GM19238 (cell line): ENCODE measurements at regions not wholly inside any gene's neighbourhood (a gene's known extent, or its start where the extent isn't known, plus 50 kb on each side); places are given as distances from the start of the nearest gene placed in this dataset.

Experiments
- DNase-seq: peaks from one replicate; pipeline ENCODE4 v3.0.0; 2011; ENCODE audit warnings: low spot score; ENCODE audit not compliant: insufficient read length

GRCh38 chr22:49332691-49333090 lies 495.0 kb downstream of the BRD1 start:
- no peak for DNase-seq

- no peak for DNase-seq
Measured at GRCh38 chr22:49331878-49332277, 495.8 kb downstream of the BRD1 start.

- no peak for DNase-seq
Measured at GRCh38 chr22:49331223-49331815, 496.4 kb downstream of the BRD1 start.

GRCh38 chr22:49330421-49331222 lies 497.1 kb downstream of the BRD1 start:
- DNase-seq = no peak

DNA sequence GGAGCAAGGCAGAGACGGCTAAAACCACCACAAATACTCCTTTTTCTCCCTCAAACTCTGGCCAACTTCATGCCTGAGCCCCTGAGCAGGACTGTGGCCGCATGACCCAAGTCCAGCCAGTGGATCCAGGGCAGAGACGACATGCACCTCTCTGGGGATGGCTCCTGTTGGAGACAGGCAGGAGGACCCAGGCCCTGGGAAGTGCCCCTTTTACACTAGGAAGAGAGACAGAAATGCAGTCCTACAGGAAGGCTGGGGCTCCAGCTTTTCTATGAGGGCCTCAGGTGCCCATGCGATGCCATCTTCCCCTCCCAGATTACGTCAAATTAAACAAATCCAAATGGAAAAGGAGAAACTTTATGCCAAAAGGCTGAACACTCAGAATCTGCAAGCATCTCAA lies 498.0 kb downstream of the BRD1 start:
- DNase-seq = no peak

GRCh38 chr22:49328630-49329405 lies 498.9 kb downstream of the BRD1 start:
- no peak for DNase-seq

GRCh38 chr22:49328118-49328475 lies 499.6 kb downstream of the BRD1 start:
- no peak for DNase-seq

- DNase-seq = no peak
Measured at GRCh38 chr22:49327411-49328117, 500.1 kb downstream of the BRD1 start.

DNA sequence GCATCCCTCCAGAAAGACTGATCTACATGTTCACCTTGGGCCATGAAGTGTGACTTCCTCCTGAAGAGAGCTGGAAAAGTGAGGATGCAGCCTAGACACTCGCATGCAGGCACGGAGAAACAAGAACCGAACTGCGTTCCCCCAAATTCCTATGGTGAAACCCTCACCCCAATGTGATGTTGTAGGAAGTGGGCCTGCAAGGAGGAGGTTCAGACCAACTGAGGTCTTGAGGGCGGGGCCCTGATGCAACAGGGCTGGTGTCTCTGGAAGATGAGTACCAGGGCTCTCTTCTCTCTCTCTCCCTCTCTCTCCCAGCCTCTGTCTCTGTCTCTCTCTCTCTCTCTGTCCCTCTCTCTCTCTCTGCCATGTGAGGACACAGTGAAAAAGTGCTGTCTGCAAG lies 501.1 kb downstream of the BRD1 start:
- no peak for DNase-seq

- no peak for DNase-seq
Measured at GRCh38 chr22:49325531-49326395, 501.9 kb downstream of the BRD1 start.

DNA sequence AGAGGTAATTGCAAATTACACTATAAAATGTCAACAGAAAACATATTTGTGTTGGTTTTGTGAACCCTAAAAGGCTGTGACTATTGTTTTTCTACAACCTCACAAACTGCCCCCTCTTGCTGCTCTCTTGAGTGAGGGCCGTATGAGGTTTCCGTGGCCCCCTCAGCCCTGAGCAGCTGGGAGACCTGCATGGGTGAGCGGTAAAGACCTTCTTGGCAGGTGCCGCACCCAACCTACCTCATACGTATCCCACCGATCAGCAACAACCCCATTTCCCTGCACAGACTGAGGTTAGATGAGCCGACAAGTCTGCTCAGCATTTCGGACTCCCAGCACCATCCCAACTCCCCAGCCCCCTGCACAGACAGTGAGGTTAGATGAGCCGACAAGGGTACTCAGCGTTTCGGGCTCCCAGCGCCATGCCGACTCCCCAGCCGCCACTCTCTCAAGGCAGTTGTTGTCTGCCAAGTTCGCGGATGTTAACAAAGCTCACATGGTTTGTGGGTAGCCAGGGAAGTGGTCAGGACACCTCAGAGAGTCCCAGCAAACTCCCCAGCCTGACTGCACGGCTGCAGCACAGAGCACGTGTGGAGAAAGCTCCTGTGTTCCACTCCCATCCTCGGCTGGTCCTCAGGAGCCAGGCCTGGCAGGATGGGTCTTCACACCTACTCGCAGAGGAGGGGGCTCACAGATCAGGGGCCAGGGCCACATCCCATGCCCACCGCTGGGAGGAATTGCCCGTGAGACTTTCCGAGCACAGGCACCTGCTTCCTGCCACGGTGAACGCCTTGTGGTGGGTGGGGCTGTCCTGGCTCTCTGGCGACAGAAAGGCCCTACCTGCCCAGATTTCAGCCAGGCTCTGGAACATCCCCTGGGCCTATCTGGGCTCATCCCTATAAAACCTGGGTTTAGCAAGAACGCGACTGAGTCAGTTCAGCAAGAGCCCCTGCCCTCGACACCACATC lies 502.9 kb downstream of the BRD1 start:
- no peak for DNase-seq

GRCh38 chr22:49323751-49324415 lies 503.8 kb downstream of the BRD1 start:
- no peak for DNase-seq

GRCh38 chr22:49322861-49323622 lies 504.6 kb downstream of the BRD1 start:
- no peak for DNase-seq

DNA sequence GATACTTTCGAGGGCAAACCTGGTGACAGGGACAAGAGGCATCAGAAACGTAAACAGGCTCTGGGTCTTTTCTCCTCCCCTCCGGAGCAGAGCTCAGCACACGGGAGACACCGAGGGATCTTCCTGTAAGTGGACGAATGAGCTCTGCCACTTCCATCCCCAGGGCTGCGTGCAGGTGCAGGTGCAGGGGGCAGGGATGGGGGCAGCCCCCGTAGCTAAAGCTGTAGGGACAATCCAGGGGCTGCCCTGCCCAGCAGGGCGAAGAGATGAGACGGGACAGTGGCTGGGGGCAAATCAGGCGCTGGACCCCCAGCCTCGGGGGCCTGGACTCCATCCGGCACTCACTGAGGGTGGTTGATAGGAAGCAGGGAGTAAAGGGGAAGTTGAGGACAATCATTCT lies 505.4 kb downstream of the BRD1 start:
- no peak for DNase-seq

DNA sequence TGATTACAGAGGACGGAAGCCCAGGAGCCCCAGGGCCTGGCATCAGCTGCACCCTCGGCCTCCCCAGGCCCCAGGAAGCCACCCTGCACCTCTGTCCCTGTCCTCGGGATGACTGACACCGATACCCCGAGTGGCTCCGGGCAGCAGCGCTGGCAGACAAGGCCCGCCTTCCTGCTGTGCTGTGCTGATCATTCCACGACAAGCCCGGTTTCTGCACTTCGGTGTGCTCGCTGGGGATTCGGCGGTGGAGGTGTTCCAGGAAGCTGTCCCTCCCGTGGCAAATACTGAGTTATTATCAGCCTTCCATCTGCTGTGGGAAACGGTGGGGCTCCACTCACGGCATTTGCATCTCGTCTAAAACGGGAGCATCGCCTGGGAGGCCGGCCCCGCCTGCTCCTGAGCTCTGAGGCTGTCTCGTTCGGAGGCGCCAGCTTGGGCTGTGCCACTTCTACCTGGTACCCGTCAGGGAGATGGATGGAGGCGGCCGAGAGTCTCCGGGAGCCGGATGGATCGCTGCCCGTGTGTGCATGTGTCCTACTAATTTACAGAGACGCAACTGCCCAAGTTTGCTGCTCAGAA lies 506.1 kb downstream of the BRD1 start:
- DNase-seq = no peak

DNA sequence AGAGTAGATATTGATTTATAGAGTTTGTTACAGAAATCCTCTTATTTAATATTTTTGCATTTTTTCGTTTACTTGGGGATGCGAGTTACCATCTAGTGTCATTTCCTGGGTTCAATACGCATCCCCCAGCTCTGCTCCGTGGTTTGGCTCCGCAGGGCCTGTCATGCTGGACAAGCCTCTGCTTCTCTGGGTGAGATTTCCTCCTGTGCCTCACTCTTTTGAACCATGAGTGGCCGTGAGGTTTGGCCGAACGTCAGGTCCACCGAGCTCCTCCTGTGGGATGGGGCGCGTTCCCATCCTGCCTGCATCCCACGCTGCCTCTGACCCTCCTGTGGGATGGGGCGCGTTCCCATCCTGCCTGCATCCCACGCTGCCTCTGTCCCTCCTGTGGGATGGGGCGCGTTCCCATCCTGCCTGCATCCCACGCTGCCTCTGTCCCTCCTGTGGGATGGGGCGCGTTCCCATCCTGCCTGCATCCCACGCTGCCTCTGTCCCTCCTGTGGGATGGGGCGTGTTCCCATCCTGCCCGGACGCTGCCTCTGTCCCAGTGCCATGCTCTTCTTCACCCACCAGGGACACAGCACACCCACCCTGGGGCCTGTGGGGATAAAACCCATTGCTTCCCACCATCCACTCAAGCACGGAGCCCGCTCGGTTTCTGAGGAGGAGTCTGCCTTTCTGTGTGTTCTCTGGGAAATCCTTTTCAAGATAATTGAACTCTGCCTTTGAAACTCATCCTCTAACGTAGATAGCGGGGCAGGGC lies 506.8 kb downstream of the BRD1 start:
- no peak for DNase-seq

- DNase-seq = no peak
Measured at GRCh38 chr22:49317369-49317768, 510.3 kb downstream of the BRD1 start.
